ENCODE measurements at regions not wholly inside any gene's neighbourhood (a gene's known extent, or its start where the extent isn't known, plus 50 kb on each side); places are given as distances from the start of the nearest gene placed in this dataset.

- no peaks in the 10 kb centered on the region for H3K27me3 ChIP-seq (ENCODE audit: insufficient read depth, low read depth)
- H3K4me3 ChIP-seq (IDR thresholded peaks at IDR 0.05; ENCODE audit: insufficient read depth, low read depth, low read length), result no peak overlapping the region
- no peak overlapping the region for H3K4me2 ChIP-seq
- H3K4me1 ChIP-seq (ENCODE audit: low read depth, poor library complexity, severe bottlenecking), result no peaks in the 10 kb centered on the region
- no peak overlapping the region for H3K27ac ChIP-seq
- no peaks in the 10 kb centered on the region for H4K20me1 ChIP-seq (ENCODE audit: insufficient read depth)
- no peak overlapping the region for H2AFZ ChIP-seq (ENCODE audit: low read depth)
- TF ChIP-seq CTCF (conservative IDR thresholded peaks at IDR 0.05; ENCODE audit: low read depth, low read length), result no peak
- H3K36me3 ChIP-seq (ENCODE audit: insufficient read depth), result no peaks in the 10 kb centered on the region
- no peaks in the 10 kb centered on the region for H3K79me2 ChIP-seq (ENCODE audit: insufficient read depth, low read depth)
- no peak overlapping the region for H3K9ac ChIP-seq
Observed at GRCh38 chr3:36319680-36320079, 60.6 kb upstream of the STAC start.
